Activated T-cell treated with anti-CD3 and anti-CD28 coated beads for 48 hours (primary cell): ENCODE measurements at regions not wholly inside any gene's neighbourhood (a gene's known extent, or its start where the extent isn't known, plus 50 kb on each side); places are given as distances from the start of the nearest gene placed in this dataset.

ENCODE experiments used
- DNase-seq: peaks from one replicate; pipeline ENCODE4 v3.0.0-alpha.2; 2020; ENCODE audit warnings: low read depth

- no peak for DNase-seq
Measured at GRCh38 chr20:40493071-40493470, 196.0 kb downstream of the MAFB start.

GRCh38 chr20:40491009-40491590, 197.9 kb downstream of the MAFB start:
- no peak for DNase-seq

GRCh38 chr20:40489886-40490285, 199.2 kb downstream of the MAFB start:
- DNase-seq = no peak

GRCh38 chr20:40488401-40488800, 200.6 kb downstream of the MAFB start:
- DNase-seq = no peak

GRCh38 chr20:40486297-40486696, 202.7 kb downstream of the MAFB start:
- no peak for DNase-seq

GRCh38 chr20:40481743-40482458, 207.1 kb downstream of the MAFB start:
- DNase-seq = no peak

- no peak for DNase-seq
Measured at GRCh38 chr20:40481337-40481736, 207.7 kb downstream of the MAFB start.

GRCh38 chr20:40477805-40478204, 211.2 kb downstream of the MAFB start:
- DNase-seq = no peak

- no peak for DNase-seq
Measured at GRCh38 chr20:40476461-40476860, 212.6 kb downstream of the MAFB start.

GRCh38 chr20:40472905-40473304, 216.1 kb downstream of the MAFB start:
- DNase-seq = no peak

GRCh38 chr20:40471261-40471629, 217.8 kb downstream of the MAFB start:
- no peak for DNase-seq

GRCh38 chr20:40470445-40471260, 218.4 kb downstream of the MAFB start:
- DNase-seq = no peak

GRCh38 chr20:40468759-40469158, 220.3 kb downstream of the MAFB start:
- no peak for DNase-seq

GRCh38 chr20:40467703-40468411, 221.2 kb downstream of the MAFB start:
- DNase-seq = no peak

- DNase-seq = no peak
Measured at GRCh38 chr20:40467067-40467466, 222.0 kb downstream of the MAFB start.

- DNase-seq = no peak
Measured at GRCh38 chr20:40464731-40465208, 224.3 kb downstream of the MAFB start.

GRCh38 chr20:40463171-40463570, 225.9 kb downstream of the MAFB start:
- no peak for DNase-seq

GRCh38 chr20:40462566-40462965, 226.5 kb downstream of the MAFB start:
- DNase-seq = no peak

GRCh38 chr20:40459299-40459698, 229.7 kb downstream of the MAFB start:
- DNase-seq = no peak

- DNase-seq = no peak
Measured at GRCh38 chr20:40457404-40457803, 231.6 kb downstream of the MAFB start.

GRCh38 chr20:40452758-40453157, 236.3 kb downstream of the MAFB start:
- DNase-seq = no peak

- no peak for DNase-seq
Measured at GRCh38 chr20:40451552-40451951, 237.5 kb downstream of the MAFB start.
